ENCODE measurements at regions not wholly inside any gene's neighbourhood (a gene's known extent, or its start where the extent isn't known, plus 50 kb on each side); places are given as distances from the start of the nearest gene placed in this dataset.
"Not testable (repeated sequence)": the region's sequence is repeated elsewhere in the genome, so short reads cannot be mapped to it uniquely, and the experiment has no call there.

DNA sequence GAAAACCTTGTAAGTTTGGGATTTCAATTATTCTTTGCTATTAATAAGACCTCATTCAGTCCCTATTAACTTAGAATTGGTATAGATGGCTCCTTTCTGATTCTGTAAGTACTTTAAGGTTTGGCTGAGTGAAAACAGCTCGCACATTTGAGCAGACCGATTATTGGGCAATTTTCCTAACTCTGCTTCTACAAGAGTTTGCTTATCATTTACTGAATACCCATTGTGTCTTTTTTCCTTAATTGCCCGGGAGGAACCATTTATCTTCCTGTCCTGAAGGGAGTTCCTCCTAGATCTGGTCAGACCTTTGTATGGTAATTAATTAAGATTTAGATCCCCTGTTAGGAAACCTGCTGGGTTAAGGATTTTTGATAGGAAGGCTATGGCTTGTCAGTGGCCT is 92.8 kb downstream of the EBLN2 start:
- H3K4me3 ChIP-seq; intact Hi-C loops (cut with DNase I; ENCODE audit: low total_unique reads): not testable (repeated sequence)

DNA sequence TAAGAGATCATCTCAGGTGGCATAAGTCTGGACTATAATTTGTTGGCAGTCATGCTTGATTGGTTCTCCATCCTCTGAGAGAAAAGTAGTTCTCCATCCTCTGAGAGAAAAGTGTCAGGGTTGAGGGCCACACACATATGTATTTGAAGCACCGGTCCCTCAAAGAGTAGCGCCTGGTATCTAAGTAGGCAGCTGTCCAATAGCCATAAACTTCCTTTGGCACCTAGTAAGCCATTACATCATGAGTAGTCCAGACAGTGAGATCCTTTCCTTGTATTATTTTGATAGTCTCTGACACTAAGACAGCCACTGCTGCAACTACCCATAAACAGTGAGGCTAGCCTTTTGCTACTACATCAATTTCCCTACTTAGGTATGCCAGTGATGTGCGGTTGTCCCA is 94.0 kb downstream of the EBLN2 start:
- H3K4me1 ChIP-seq; intact Hi-C loops (cut with DNase I; ENCODE audit: low total_unique reads); DNase-seq; H3K27me3 ChIP-seq; H3K9me3 ChIP-seq; H3K4me3 ChIP-seq; H3K36me3 ChIP-seq (ENCODE audit: low read depth, missing control alignments); H3K27ac ChIP-seq: not testable (repeated sequence)
- 79 to 92% methylated on average over 3 of the region's 3 CpGs for WGBS, 2 donors

More for the DNA sequence above, 92.8 kb downstream of the EBLN2 start:
- DNase-seq; H3K4me1 ChIP-seq; H3K27ac ChIP-seq; H3K36me3 ChIP-seq (ENCODE audit: low read depth, missing control alignments); H3K27me3 ChIP-seq; H3K9me3 ChIP-seq: not testable (repeated sequence)
- 53 to 54% methylated on average over 3 of the region's 3 CpGs for WGBS, 2 donors

DNA sequence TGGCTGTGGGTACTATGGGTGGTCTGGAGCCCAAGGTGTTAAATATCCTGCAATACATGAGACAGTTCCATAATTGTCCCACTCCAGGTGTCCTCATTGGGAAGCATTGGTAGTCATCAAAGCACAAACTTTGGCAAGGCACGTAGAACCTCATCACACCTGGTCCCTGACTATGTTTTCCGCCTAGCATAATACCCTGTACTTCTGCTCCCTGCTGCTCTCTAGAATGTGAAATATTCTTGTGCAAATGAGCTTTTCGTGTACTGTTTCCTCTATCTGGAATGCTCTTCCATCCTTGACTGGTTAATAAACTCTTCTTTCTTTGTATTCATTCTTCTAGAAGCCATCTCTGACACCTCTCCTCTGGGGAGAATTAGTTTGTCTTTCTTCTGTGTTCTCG is 103.2 kb downstream of the EBLN2 start:
- TF ChIP-seq, protein P1, sequence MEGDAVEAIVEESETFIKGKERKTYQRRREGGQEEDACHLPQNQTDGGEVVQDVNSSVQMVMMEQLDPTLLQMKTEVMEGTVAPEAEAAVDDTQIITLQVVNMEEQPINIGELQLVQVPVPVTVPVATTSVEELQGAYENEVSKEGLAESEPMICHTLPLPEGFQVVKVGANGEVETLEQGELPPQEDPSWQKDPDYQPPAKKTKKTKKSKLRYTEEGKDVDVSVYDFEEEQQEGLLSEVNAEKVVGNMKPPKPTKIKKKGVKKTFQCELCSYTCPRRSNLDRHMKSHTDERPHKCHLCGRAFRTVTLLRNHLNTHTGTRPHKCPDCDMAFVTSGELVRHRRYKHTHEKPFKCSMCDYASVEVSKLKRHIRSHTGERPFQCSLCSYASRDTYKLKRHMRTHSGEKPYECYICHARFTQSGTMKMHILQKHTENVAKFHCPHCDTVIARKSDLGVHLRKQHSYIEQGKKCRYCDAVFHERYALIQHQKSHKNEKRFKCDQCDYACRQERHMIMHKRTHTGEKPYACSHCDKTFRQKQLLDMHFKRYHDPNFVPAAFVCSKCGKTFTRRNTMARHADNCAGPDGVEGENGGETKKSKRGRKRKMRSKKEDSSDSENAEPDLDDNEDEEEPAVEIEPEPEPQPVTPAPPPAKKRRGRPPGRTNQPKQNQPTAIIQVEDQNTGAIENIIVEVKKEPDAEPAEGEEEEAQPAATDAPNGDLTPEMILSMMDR (IDR thresholded peaks at IDR 0.05): no peak
- TF ChIP-seq POLR2A (IDR thresholded peaks at IDR 0.05): no peak
- Histone ChIP-seq H3K36me3 (ENCODE audit: low read depth, missing control alignments) (no peaks in the 10 kb centered on the region), H3K9me3 (no peaks in the 10 kb centered on the region), H3K27me3 (no peaks in the 10 kb centered on the region), H3K4me3 (no peak overlapping the region), H3K27ac (no peak overlapping the region), H3K4me1 (no peaks in the 10 kb centered on the region)
- no peak for DNase-seq
- intact Hi-C loops (cut with DNase I; ENCODE audit: low total_unique reads): no loop called here
- 91 to 94% methylated on average over 4 of the region's 4 CpGs for WGBS, 2 donors

DNA sequence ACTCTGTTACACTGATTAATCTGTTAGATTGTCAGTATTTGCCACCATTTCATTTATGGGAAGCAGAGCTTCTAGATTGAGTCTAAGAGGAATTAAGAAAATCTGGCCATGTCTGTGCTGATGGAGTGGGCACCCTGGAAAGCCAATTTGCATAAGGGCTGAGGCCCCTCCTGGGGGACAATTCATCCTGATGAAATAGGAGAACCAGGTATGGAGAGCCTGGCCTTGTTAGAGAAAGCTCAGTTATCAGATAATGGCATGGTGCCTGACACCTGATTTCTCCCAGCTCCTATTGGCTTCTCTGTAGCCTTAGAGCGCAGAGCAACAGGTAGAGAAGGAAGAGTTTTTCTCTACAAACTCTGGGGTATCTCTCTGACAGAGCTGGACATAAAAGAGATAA is 114.2 kb downstream of the EBLN2 start:
- no peak for DNase-seq
- Histone ChIP-seq H3K27ac (no peak overlapping the region), H3K4me3 (no peak overlapping the region), H3K4me1 (no peaks in the 10 kb centered on the region), H3K27me3 (no peaks in the 10 kb centered on the region), H3K9me3 (no peaks in the 10 kb centered on the region), H3K36me3 (ENCODE audit: low read depth, missing control alignments) (no peaks in the 10 kb centered on the region)
- intact Hi-C loops (cut with DNase I; ENCODE audit: low total_unique reads): no loop called here
- TF ChIP-seq POLR2A (IDR thresholded peaks at IDR 0.05): no peak
- TF ChIP-seq, protein P1 (IDR thresholded peaks at IDR 0.05): no peak
- 95 to 100% methylated on average over 1 of the region's 1 CpG for WGBS, 2 donors

DNA sequence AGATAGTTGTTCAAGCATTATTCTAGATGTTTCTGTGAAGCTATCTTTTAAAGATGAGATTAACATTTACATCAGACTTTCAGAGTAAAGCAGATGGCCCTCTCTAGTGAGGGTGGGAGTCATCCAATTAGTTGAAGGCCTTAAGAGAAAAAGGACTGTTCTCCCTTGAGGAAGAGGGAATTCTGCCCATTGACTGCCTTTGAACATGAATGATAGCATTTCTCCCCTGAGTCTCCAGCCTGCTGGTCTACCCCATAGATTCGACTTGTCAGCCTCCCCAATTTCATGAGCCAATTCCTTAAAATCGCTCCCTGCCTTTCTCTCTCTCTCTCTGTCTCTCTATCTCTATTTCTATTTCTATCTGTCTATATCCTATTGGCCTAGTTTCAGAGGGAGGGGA is 115.5 kb downstream of the EBLN2 start:
- Histone ChIP-seq H3K27me3 (no peaks in the 10 kb centered on the region), H3K36me3 (ENCODE audit: low read depth, missing control alignments) (no peaks in the 10 kb centered on the region), H3K9me3 (no peaks in the 10 kb centered on the region), H3K27ac (no peak overlapping the region), H3K4me3 (no peak overlapping the region), H3K4me1 (no peaks in the 10 kb centered on the region)
- no peak for DNase-seq
- 79 to 88% methylated on average over 2 of the region's 2 CpGs for WGBS, 2 donors
- TF ChIP-seq POLR2A (IDR thresholded peaks at IDR 0.05): no peak
- TF ChIP-seq, protein P1 (IDR thresholded peaks at IDR 0.05): no peak
- intact Hi-C loops (cut with DNase I; ENCODE audit: low total_unique reads): no loop called here

DNA sequence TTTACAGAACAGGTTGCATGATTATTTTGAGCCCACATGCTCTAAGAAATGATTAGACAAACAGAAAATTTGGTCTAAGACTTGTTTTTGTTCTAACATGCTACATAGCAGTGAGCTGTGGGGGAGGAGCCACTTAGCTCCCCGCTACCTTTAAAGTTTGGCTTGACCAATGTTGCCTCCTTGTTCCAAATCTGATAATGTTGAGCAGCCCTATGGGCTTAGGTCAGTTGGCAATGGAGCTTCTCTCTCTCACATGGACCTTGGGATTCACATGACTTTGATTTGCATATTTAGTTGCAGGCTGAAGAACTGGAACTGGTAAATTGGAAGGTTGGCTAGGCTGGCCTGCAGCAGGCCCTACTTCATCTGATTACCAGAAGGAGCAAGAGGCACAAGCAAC is 116.4 kb downstream of the EBLN2 start:
- intact Hi-C loops (cut with DNase I; ENCODE audit: low total_unique reads): no loop called here
- no peaks in the 10 kb centered on the region for H3K36me3 ChIP-seq (ENCODE audit: low read depth, missing control alignments)
- H3K27ac ChIP-seq: no peak overlapping the region
- no peak overlapping the region for H3K4me3 ChIP-seq
- TF ChIP-seq, protein P1 (IDR thresholded peaks at IDR 0.05): no peak
- no peak for TF ChIP-seq POLR2A (IDR thresholded peaks at IDR 0.05)
- DNase-seq: no peak
- WGBS, 2 donors: 71 to 93% methylated on average over 1 of the region's 1 CpG
- H3K27me3 ChIP-seq: no peaks in the 10 kb centered on the region
- H3K4me1 ChIP-seq: no peaks in the 10 kb centered on the region
- no peaks in the 10 kb centered on the region for H3K9me3 ChIP-seq
